ENCODE measurements at regions not wholly inside any gene's neighbourhood (a gene's known extent, or its start where the extent isn't known, plus 50 kb on each side); places are given as distances from the start of the nearest gene placed in this dataset.

- Histone ChIP-seq H3K27me3 (ENCODE audit: insufficient read depth, poor library complexity, severe bottlenecking) (no peaks in the 10 kb centered on the region), H3K4me3 (replicated peaks; ENCODE audit: insufficient read depth, low read length) (no peak overlapping the region), H3K27ac (replicated peaks) (no peak overlapping the region)
- no peak for DNase-seq (ENCODE audit: low read depth in 1 of 2, low spot score in 1 of 2)
- TF ChIP-seq REST (IDR thresholded peaks at IDR 0.05; ENCODE audit: insufficient replicate concordance, low read depth): no peak
- TF ChIP-seq, protein P1, sequence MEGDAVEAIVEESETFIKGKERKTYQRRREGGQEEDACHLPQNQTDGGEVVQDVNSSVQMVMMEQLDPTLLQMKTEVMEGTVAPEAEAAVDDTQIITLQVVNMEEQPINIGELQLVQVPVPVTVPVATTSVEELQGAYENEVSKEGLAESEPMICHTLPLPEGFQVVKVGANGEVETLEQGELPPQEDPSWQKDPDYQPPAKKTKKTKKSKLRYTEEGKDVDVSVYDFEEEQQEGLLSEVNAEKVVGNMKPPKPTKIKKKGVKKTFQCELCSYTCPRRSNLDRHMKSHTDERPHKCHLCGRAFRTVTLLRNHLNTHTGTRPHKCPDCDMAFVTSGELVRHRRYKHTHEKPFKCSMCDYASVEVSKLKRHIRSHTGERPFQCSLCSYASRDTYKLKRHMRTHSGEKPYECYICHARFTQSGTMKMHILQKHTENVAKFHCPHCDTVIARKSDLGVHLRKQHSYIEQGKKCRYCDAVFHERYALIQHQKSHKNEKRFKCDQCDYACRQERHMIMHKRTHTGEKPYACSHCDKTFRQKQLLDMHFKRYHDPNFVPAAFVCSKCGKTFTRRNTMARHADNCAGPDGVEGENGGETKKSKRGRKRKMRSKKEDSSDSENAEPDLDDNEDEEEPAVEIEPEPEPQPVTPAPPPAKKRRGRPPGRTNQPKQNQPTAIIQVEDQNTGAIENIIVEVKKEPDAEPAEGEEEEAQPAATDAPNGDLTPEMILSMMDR (IDR thresholded peaks at IDR 0.05; ENCODE audit: insufficient read depth, low read length): no peak
- TF ChIP-seq SPI1 (IDR thresholded peaks at IDR 0.05; ENCODE audit: borderline replicate concordance, low read depth): no peak
- no peak for TF ChIP-seq GABPA (IDR thresholded peaks at IDR 0.05; ENCODE audit: low read depth)
- no peak for TF ChIP-seq POLR2AphosphoS5 (IDR thresholded peaks at IDR 0.05; ENCODE audit: low read depth)
Observed at GRCh38 chr19:20413705-20414104, 151.9 kb downstream of the ZNF737 start.

GRCh38 chr19:20412846-20413245, 152.7 kb downstream of the ZNF737 start:
- Histone ChIP-seq H3K27ac (replicated peaks) (no peak overlapping the region), H3K27me3 (ENCODE audit: insufficient read depth, poor library complexity, severe bottlenecking) (no peaks in the 10 kb centered on the region)

GRCh38 chr19:20397292-20397691, 168.3 kb downstream of the ZNF737 start:
- Histone ChIP-seq H3K4me3 (replicated peaks; ENCODE audit: insufficient read depth, low read length) (no peak overlapping the region), H3K27ac (replicated peaks) (no peak overlapping the region), H3K27me3 (ENCODE audit: insufficient read depth, poor library complexity, severe bottlenecking) (no peaks in the 10 kb centered on the region)
- no peak for DNase-seq (ENCODE audit: low read depth in 1 of 2, low spot score in 1 of 2)
- TF ChIP-seq POLR2AphosphoS5 (IDR thresholded peaks at IDR 0.05; ENCODE audit: low read depth) (no peak), SPI1 (IDR thresholded peaks at IDR 0.05; ENCODE audit: borderline replicate concordance, low read depth) (no peak), GABPA (IDR thresholded peaks at IDR 0.05; ENCODE audit: low read depth) (no peak), REST (IDR thresholded peaks at IDR 0.05; ENCODE audit: insufficient replicate concordance, low read depth) (no peak)
- TF ChIP-seq, protein P1 (IDR thresholded peaks at IDR 0.05; ENCODE audit: insufficient read depth, low read length): no peak

More at GRCh38 chr19:20412846-20413245, 152.7 kb downstream of the ZNF737 start:
- DNase-seq (ENCODE audit: low read depth in 1 of 2, low spot score in 1 of 2): no peak
- H3K4me3 ChIP-seq (replicated peaks; ENCODE audit: insufficient read depth, low read length): no peak overlapping the region
- TF ChIP-seq, protein P1 (IDR thresholded peaks at IDR 0.05; ENCODE audit: insufficient read depth, low read length): no peak
- no peak for TF ChIP-seq REST (IDR thresholded peaks at IDR 0.05; ENCODE audit: insufficient replicate concordance, low read depth)
- no peak for TF ChIP-seq GABPA (IDR thresholded peaks at IDR 0.05; ENCODE audit: low read depth)
- no peak for TF ChIP-seq POLR2AphosphoS5 (IDR thresholded peaks at IDR 0.05; ENCODE audit: low read depth)
- no peak for TF ChIP-seq SPI1 (IDR thresholded peaks at IDR 0.05; ENCODE audit: borderline replicate concordance, low read depth)

Measured in HL-60 (cell line).